Activated naive CD8-positive, alpha-beta T cell (primary cell): ENCODE measurements at regions not wholly inside any gene's neighbourhood (a gene's known extent, or its start where the extent isn't known, plus 50 kb on each side); places are given as distances from the start of the nearest gene placed in this dataset.

Experiments
- H3K27ac Mint-ChIP-seq: one replicate; pipeline ENCODE4 v1.8.0; 2021; ENCODE audit warnings: mixed read lengths
- H3K27me3 Mint-ChIP-seq: one replicate; pipeline ENCODE4 v1.8.0; 2021; ENCODE audit warnings: mixed read lengths
- H3K36me3 Mint-ChIP-seq: one replicate; pipeline ENCODE4 v1.8.0; 2021; ENCODE audit warnings: mixed read lengths
- H3K4me1 Mint-ChIP-seq: one replicate; pipeline ENCODE4 v1.8.0; 2021; ENCODE audit warnings: low read depth, mixed read lengths
- H3K4me3 Mint-ChIP-seq: one replicate; pipeline ENCODE4 v1.8.0; 2021; ENCODE audit warnings: mild to moderate bottlenecking, mixed read lengths
- H3K9me3 Mint-ChIP-seq: one replicate; pipeline ENCODE4 v1.8.0; 2021; ENCODE audit warnings: low read depth, mixed read lengths

- H3K36me3 Mint-ChIP-seq: no peaks in the 10 kb centered on the region
- peaks cover 12% of the 10 kb centered on the region for H3K27me3 Mint-ChIP-seq
- H3K4me3 Mint-ChIP-seq: no peak overlapping the region
- H3K4me1 Mint-ChIP-seq: peaks cover 9% of the 10 kb centered on the region
- H3K27ac Mint-ChIP-seq: no peak overlapping the region
- H3K9me3 Mint-ChIP-seq: no peaks in the 10 kb centered on the region
Measured at GRCh38 chr11:8838248-8838647, 72.7 kb upstream of the AKIP1 start.

DNA sequence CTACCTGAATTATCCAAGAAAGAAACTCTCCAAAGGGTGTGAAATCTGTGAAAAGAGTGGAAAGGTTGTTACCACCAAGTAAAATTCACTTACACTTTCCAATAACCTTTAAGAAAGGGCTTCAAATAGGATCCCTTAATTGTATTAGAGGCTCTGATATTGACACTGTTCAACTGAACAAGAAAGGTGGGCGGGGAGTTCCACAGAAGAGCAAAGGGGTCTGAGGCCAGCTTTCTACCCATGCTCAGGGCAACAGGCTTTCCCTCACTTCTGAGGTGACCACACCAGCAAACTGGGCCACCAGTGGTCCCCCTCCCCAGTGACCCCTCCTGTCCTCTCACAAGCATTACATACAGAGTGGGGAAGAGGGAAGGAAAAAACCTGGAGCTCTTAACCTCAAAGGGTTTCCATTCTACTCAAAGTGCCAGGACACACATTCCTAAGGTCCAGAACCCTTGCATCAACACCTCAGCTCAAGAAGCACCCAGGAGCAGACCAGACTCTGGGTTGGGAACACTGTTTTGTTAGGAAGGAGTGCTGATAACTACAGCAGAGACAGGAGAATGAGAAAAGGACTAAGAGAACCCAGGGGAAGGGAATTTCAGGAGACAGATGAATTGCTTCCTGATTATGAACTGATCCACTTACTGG lies 71.6 kb upstream of the AKIP1 start:
- peaks cover 9% of the 10 kb centered on the region for H3K4me1 Mint-ChIP-seq
- no peak overlapping the region for H3K27ac Mint-ChIP-seq
- H3K36me3 Mint-ChIP-seq: no peaks in the 10 kb centered on the region
- peaks cover 12% of the 10 kb centered on the region for H3K27me3 Mint-ChIP-seq
- H3K4me3 Mint-ChIP-seq: no peak overlapping the region
- no peaks in the 10 kb centered on the region for H3K9me3 Mint-ChIP-seq

DNA sequence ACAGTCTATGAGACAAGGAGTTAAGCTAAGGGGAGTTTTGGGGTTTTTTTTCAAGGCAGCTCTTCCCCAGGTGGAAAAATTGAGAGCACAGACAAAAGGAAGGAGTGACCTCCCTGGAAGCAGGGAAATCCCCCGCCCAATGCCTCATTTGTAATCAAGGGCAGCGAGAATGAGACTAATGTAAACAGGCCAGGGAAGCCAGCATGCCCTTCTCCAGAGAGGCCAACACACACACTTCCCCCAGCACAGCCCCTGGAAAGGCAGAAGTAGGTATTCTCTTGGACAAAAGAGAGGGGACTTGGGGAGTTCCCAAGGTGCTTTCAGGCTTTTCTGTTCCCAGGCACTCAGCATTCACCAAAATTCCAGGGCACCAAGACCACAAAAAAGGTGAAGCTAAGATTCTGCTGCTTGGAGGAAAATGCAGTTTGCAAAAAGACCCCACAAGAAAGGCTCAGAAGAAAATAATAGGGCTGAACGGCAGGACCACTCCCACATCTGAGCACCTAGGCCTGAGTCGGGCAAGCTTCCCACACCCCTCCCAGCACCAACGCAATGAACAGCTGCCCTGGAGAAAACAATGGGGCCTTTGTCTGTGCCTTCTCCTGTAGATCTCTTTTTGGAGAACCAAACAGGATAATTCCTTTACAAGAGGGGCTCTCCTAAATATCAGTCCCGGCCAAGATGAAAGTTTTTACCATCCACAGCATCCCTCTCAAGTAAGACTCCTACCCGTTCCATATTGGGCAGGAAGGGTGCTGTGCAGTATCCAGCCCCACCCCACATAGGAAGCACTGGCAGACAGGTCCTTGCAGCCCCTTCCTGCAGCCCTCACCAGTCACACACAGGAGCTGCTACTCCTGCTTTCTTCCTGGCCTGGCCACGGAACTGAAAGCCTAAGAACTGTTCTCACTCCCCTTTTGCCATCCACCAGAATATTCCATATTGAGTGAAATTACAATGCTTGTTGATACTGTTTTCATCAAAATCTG lies 70.7 kb upstream of the AKIP1 start:
- peaks cover 9% of the 10 kb centered on the region for H3K4me1 Mint-ChIP-seq
- no peak overlapping the region for H3K27ac Mint-ChIP-seq
- no peaks in the 10 kb centered on the region for H3K9me3 Mint-ChIP-seq
- H3K4me3 Mint-ChIP-seq: no peak overlapping the region
- no peaks in the 10 kb centered on the region for H3K36me3 Mint-ChIP-seq
- H3K27me3 Mint-ChIP-seq: peaks cover 11% of the 10 kb centered on the region

GRCh38 chr11:8841899-8842298 lies 69.1 kb upstream of the AKIP1 start:
- Mint-ChIP-seq H3K27me3 (peaks cover 5% of the 10 kb centered on the region), H3K9me3 (no peaks in the 10 kb centered on the region), H3K4me3 (no peak overlapping the region), H3K27ac (no peak overlapping the region), H3K36me3 (no peaks in the 10 kb centered on the region), H3K4me1 (peaks cover 9% of the 10 kb centered on the region)

DNA sequence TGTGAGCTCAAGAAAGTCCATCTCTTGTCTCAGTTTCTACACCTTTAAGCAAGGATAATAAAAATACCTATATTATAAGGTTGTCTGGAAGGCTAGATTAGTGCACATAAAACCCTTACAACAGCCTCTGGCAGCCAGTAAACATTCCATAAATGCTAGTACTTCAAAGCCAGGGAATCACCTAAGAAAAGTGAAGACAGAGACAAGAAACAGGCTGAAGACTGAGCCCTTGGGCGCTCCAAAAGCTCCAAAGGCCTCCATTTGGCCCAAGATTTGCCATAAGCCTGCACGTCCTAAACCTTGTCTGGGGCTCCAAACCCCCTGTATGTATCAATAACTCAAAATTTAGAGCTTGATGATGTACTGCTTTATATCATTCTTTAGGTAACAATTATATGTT lies 52.2 kb upstream of the AKIP1 start:
- H3K27me3 Mint-ChIP-seq: peaks cover 14% of the 10 kb centered on the region
- H3K9me3 Mint-ChIP-seq: no peaks in the 10 kb centered on the region
- no peak overlapping the region for H3K27ac Mint-ChIP-seq
- no peaks in the 10 kb centered on the region for H3K4me1 Mint-ChIP-seq
- H3K36me3 Mint-ChIP-seq: no peaks in the 10 kb centered on the region
- no peak overlapping the region for H3K4me3 Mint-ChIP-seq
